ENCODE measurements at regions not wholly inside any gene's neighbourhood (a gene's known extent, or its start where the extent isn't known, plus 50 kb on each side); places are given as distances from the start of the nearest gene placed in this dataset.

DNA sequence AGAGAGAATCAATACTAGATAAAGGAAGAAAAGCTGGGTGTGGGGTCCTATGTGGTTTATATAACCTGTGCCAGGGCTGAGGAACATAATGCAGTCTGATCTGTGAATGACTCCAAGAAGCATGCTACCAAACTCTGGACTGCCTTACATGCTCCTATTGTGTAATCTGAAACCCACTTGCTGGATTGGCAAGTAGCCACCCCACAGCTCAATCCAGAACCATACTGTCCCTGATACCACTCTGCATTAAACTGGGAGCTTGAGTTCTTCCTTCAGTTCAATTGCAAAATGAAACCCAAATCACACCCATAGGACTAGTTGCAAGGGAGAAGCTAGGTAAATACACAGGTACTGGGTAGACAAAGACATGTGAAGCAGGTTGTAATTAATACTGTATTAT lies 115.4 kb upstream of the NEGR1 start:
- DNase-seq, result peak in 1 of 2 experiments; percentile 4
- Histone ChIP-seq H3K4me2 (no peak overlapping the region), H4K20me1 (ENCODE audit: insufficient read depth) (no peaks in the 10 kb centered on the region), H2AFZ (peak overlapping the region; percentile 40; the same call in 1 of the 2 replicates), H3K27me3 (ENCODE audit: insufficient read depth, low read depth) (no peaks in the 10 kb centered on the region), H3K4me3 (no peak overlapping the region), H3F3A (ENCODE audit: insufficient read depth, low read depth) (no peaks in the 10 kb centered on the region), H3K79me2 (ENCODE audit: low read depth) (no peaks in the 10 kb centered on the region), H3K9me3 (ENCODE audit: insufficient read depth, low read depth) (no peaks in the 10 kb centered on the region), H3K36me3 (ENCODE audit: low read depth) (no peaks in the 10 kb centered on the region), H3K9me2 (ENCODE audit: insufficient read depth) (no peaks in the 10 kb centered on the region; the same call in 1 of the 2 replicates), H3K27ac (no peak overlapping the region), H3K4me1 (replicated peaks; ENCODE audit: insufficient read depth) (no peaks in the 10 kb centered on the region)
- CTCF ChIA-PET, result no interaction called here
- no TSS peak for BruUV-seq (replicated peaks)
- POLR2A ChIA-PET (ENCODE audit: unreplicated experiment), result no interaction called here
- no peak for TF ChIP-seq EZH2 (IDR thresholded peaks at IDR 0.05; ENCODE audit: low read depth)
- TF ChIP-seq, protein P1, sequence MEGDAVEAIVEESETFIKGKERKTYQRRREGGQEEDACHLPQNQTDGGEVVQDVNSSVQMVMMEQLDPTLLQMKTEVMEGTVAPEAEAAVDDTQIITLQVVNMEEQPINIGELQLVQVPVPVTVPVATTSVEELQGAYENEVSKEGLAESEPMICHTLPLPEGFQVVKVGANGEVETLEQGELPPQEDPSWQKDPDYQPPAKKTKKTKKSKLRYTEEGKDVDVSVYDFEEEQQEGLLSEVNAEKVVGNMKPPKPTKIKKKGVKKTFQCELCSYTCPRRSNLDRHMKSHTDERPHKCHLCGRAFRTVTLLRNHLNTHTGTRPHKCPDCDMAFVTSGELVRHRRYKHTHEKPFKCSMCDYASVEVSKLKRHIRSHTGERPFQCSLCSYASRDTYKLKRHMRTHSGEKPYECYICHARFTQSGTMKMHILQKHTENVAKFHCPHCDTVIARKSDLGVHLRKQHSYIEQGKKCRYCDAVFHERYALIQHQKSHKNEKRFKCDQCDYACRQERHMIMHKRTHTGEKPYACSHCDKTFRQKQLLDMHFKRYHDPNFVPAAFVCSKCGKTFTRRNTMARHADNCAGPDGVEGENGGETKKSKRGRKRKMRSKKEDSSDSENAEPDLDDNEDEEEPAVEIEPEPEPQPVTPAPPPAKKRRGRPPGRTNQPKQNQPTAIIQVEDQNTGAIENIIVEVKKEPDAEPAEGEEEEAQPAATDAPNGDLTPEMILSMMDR (conservative IDR thresholded peaks at IDR 0.05), result no peak
- intact Hi-C loops (cut with micrococcal nuclease; ENCODE audit: unreplicated experiment), result no loop called here

DNA sequence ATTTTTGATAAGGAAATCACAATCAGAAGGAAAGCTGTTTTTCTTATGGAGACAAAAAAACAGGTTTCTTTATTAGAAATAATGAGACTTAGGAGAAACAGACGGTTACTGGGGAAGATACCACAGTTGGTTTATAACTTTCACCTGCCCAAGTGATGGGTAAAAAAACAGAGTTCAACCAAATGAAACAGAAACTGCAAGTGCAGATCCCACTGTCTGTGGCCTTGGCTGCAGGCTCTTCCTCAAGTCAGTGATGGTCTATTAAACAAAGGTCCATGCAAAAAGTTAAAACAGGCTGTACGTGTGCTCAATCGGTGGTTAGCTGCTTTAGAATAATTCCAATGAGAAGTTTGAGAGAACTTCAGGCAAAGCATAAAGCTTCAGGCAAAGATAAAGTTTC lies 112.1 kb upstream of the NEGR1 start:
- ChIA-PET POLR2A (ENCODE audit: unreplicated experiment) (no interaction called here), CTCF (no interaction called here)
- Histone ChIP-seq H3K4me1 (replicated peaks; ENCODE audit: insufficient read depth) (no peaks in the 10 kb centered on the region), H3K79me2 (ENCODE audit: low read depth) (no peaks in the 10 kb centered on the region), H3K27ac (no peak overlapping the region), H3K4me3 (no peak overlapping the region), H3K36me3 (ENCODE audit: low read depth) (no peaks in the 10 kb centered on the region), H2AFZ (no peak overlapping the region), H3K27me3 (ENCODE audit: insufficient read depth, low read depth) (no peaks in the 10 kb centered on the region), H3K9me3 (ENCODE audit: insufficient read depth, low read depth) (no peaks in the 10 kb centered on the region), H3K9me2 (ENCODE audit: insufficient read depth) (no peaks in the 10 kb centered on the region; the same call in 1 of the 2 replicates), H4K20me1 (ENCODE audit: insufficient read depth) (no peaks in the 10 kb centered on the region), H3K4me2 (no peak overlapping the region), H3F3A (ENCODE audit: insufficient read depth, low read depth) (no peaks in the 10 kb centered on the region)
- no TSS peak for BruUV-seq (replicated peaks)
- intact Hi-C loops (cut with micrococcal nuclease; ENCODE audit: unreplicated experiment), result no loop called here
- no peak for DNase-seq
- TF ChIP-seq EZH2 (IDR thresholded peaks at IDR 0.05; ENCODE audit: low read depth), result no peak
- TF ChIP-seq, protein P1 (conservative IDR thresholded peaks at IDR 0.05), result no peak

DNA sequence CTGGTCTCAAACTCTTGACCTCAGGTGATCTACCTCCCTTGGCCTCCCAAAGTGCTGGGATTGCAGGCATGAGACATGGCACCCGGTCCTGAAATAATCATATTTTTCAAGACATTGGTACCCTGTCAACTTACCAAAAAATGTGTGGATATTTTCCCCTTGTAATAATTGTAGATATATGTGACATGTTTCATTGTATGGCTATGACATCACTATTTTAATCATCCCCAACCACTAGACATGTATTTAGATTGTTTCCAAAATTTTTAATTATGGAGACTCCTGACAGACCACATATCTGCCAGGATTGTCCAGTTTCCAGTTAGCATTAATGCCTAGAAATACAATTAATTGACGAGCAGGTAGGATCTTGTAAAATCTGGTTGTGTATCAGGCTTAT lies 96.7 kb upstream of the NEGR1 start:
- Histone ChIP-seq H3K4me1 (replicated peaks; ENCODE audit: insufficient read depth) (no peaks in the 10 kb centered on the region), H3K9me3 (ENCODE audit: insufficient read depth, low read depth) (no peaks in the 10 kb centered on the region; the same call in 1 of the 2 replicates), H4K20me1 (ENCODE audit: insufficient read depth) (no peaks in the 10 kb centered on the region), H3K9me2 (ENCODE audit: insufficient read depth) (no peaks in the 10 kb centered on the region; the same call in none of the 2 replicates), H3K27me3 (ENCODE audit: insufficient read depth, low read depth) (no peaks in the 10 kb centered on the region), H3K79me2 (ENCODE audit: low read depth) (no peaks in the 10 kb centered on the region), H3K27ac (no peak overlapping the region), H3K4me3 (no peak overlapping the region), H2AFZ (no peak overlapping the region), H3K4me2 (no peak overlapping the region), H3F3A (ENCODE audit: insufficient read depth, low read depth) (no peaks in the 10 kb centered on the region), H3K36me3 (ENCODE audit: low read depth) (no peaks in the 10 kb centered on the region)
- DNase-seq, result no peak
- CTCF ChIA-PET, result no interaction called here
- intact Hi-C loops (cut with micrococcal nuclease; ENCODE audit: unreplicated experiment), result no loop called here
- POLR2A ChIA-PET (ENCODE audit: unreplicated experiment), result no interaction called here
- no TSS peak for BruUV-seq (replicated peaks)
- TF ChIP-seq EZH2 (IDR thresholded peaks at IDR 0.05; ENCODE audit: low read depth), result no peak
- TF ChIP-seq, protein P1 (conservative IDR thresholded peaks at IDR 0.05), result no peak

All from PC-9 (cell line).